Prostate gland (tissue), 2 donors: ENCODE measurements at regions not wholly inside any gene's neighbourhood (a gene's known extent, or its start where the extent isn't known, plus 50 kb on each side); places are given as distances from the start of the nearest gene placed in this dataset.

Experiments used
- DNase-seq: peaks from one replicate; pipeline ENCODE4 v3.0.0-alpha.2; 2019; ENCODE audit warnings: low spot score
- H3K27ac ChIP-seq, 2 donors: fragments of 200-600 bp; sonication (generic); 2 replicates each; pipeline ENCODE4 v1.5.1; 2017 to 2019
- H3K27me3 ChIP-seq: fragments of 200-600 bp; sonication (generic); replicated peaks from 2 replicates; pipeline ENCODE4 v1.5.1; 2019; ENCODE audit not compliant: insufficient read depth
- H3K36me3 ChIP-seq, 2 donors: fragments of 200-600 bp; sonication (generic); 1 replicate in 1 of 2; 2 replicates in 1 of 2; pipeline versions ENCODE4 v1.5.1 to v1.8.1; 2017 to 2019
- H3K4me1 ChIP-seq: fragments of 200-600 bp; sonication (generic); replicated peaks from 2 replicates; pipeline ENCODE4 v1.5.1; 2019
- H3K4me3 ChIP-seq, 2 donors: fragments of 200-600 bp; sonication (generic); 2 replicates each; pipeline ENCODE4 v1.5.1; 2017 to 2019
- H3K9me3 ChIP-seq: fragments of 200-600 bp; sonication (generic); 2 replicates; pipeline ENCODE4 v1.5.1; 2017
- CTCF ChIP-seq, 4 experiments: fragments of 200-600 bp in 2 of 4; fragments of 450-650 bp in 2 of 4; sonication (generic) in 2 of 4; IDR thresholded peaks; 1 replicate in 3 of 4; 2 replicates in 1 of 4; pipeline ENCODE4 v1.5.1; 2016 to 2019; ENCODE audit warnings: antibody characterized with exemption in 4 of 4, mild to moderate bottlenecking in 2 of 4, moderate library complexity in 2 of 4
- POLR2A ChIP-seq: fragments of 450-650 bp; IDR thresholded peaks from one replicate; pipeline ENCODE4 v1.6.1; 2016; ENCODE audit warnings: antibody characterized with exemption, mild to moderate bottlenecking
- POLR2AphosphoS5 ChIP-seq: sonication (generic); formaldehyde crosslinking; IDR thresholded peaks from one replicate; pipeline ENCODE4 v1.6.1; 2017; ENCODE audit warnings: antibody characterized with exemption
- WGBS: methylation state at CpG from one replicate; pipeline ENCODE4 v1.1.5; 2018; 5-methylcytosine and 5-hydroxymethylcytosine counted together
- intact Hi-C: fragments of 100-400 bp; cut with DNase I; formaldehyde crosslinking; loops from one replicate; pipeline ENCODE4 v1.14.2; 2022

GRCh38 chr2:121003391-121003790 is 267.7 kb downstream of the GLI2 start:
- no peak overlapping the region for H3K4me3 ChIP-seq
- no peaks in the 10 kb centered on the region for H3K4me1 ChIP-seq
- H3K9me3 ChIP-seq, result no peaks in the 10 kb centered on the region
- intact Hi-C loops, result no loop called here
- DNase-seq, result no peak
- no peaks in the 10 kb centered on the region for H3K36me3 ChIP-seq
- TF ChIP-seq CTCF (IDR thresholded peaks at IDR 0.05) (no peak), POLR2A (no peak), POLR2AphosphoS5 (no peak)
- no peaks in the 10 kb centered on the region for H3K27me3 ChIP-seq
- H3K27ac ChIP-seq, result no peak overlapping the region
- 91% methylated on average over 5 of the region's 5 CpGs for WGBS

GRCh38 chr2:121004359-121004758 is 268.7 kb downstream of the GLI2 start:
- DNase-seq, result no peak
- no peak for TF ChIP-seq POLR2AphosphoS5
- TF ChIP-seq POLR2A, result no peak
- TF ChIP-seq CTCF (IDR thresholded peaks at IDR 0.05), result no peak
- Histone ChIP-seq H3K4me3 (no peak overlapping the region), H3K9me3 (no peaks in the 10 kb centered on the region), H3K27ac (no peak overlapping the region), H3K27me3 (no peaks in the 10 kb centered on the region), H3K36me3 (no peaks in the 10 kb centered on the region), H3K4me1 (no peaks in the 10 kb centered on the region)
- intact Hi-C loops, result no loop called here
- 65% methylated on average over 5 of the region's 5 CpGs for WGBS

GRCh38 chr2:121004950-121005349 is 269.3 kb downstream of the GLI2 start:
- H3K4me3 ChIP-seq, result no peak overlapping the region
- TF ChIP-seq CTCF (IDR thresholded peaks at IDR 0.05) (no peak), POLR2AphosphoS5 (no peak), POLR2A (no peak)
- no peak overlapping the region for H3K27ac ChIP-seq
- no peaks in the 10 kb centered on the region for H3K4me1 ChIP-seq
- intact Hi-C loops, result no loop called here
- no peak for DNase-seq
- WGBS, result 44% methylated on average over 6 of the region's 6 CpGs
- H3K27me3 ChIP-seq, result no peaks in the 10 kb centered on the region
- no peaks in the 10 kb centered on the region for H3K36me3 ChIP-seq
- H3K9me3 ChIP-seq, result no peaks in the 10 kb centered on the region

GRCh38 chr2:121005453-121005852 is 269.8 kb downstream of the GLI2 start:
- H3K9me3 ChIP-seq, result no peaks in the 10 kb centered on the region
- H3K27me3 ChIP-seq, result no peaks in the 10 kb centered on the region
- TF ChIP-seq POLR2A (no peak), POLR2AphosphoS5 (no peak), CTCF (IDR thresholded peaks at IDR 0.05) (no peak)
- no peaks in the 10 kb centered on the region for H3K36me3 ChIP-seq
- H3K27ac ChIP-seq, result no peak overlapping the region
- intact Hi-C loops, result no loop called here
- no peaks in the 10 kb centered on the region for H3K4me1 ChIP-seq
- DNase-seq, result no peak
- 34% methylated on average over 3 of the region's 3 CpGs for WGBS
- no peak overlapping the region for H3K4me3 ChIP-seq

DNA sequence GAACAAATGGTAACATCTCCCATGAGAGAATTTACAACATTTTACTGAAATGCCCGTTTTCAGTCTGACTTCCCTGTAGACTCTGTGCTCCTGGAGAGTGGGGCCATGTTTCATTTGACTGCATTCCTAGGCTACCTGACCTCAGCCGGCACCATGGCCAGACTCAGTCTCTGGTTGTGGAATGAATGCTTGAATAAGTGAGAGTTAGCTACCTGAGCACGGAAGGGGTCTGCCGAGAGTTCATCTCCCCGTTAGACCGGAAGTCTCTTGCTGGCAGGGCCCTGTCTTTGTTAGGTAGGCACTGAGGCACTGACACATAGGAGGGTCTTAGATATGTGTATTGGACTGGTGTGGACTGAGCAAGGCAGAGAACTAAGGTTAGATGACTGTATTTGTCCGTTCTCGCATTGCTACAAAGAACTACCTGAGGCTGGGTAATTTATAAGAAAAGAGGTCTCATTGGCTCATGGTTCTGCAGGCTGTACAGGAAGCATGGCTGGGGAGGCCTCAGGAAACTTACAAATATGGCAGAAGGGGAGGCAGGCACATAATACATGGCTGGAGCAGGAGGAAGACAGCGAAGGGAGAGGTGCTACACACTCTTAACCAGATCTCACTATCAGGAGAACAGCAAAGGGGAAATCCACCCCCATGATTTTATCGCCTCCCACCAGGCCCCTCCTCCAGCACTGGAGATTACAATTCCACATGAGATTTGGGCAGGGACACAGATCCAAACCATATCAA is 271.2 kb downstream of the GLI2 start:
- Histone ChIP-seq H3K9me3 (no peaks in the 10 kb centered on the region), H3K27me3 (no peaks in the 10 kb centered on the region), H3K4me3 (no peak overlapping the region), H3K36me3 (no peaks in the 10 kb centered on the region), H3K27ac (no peak overlapping the region), H3K4me1 (no peaks in the 10 kb centered on the region)
- intact Hi-C loops, result no loop called here
- TF ChIP-seq POLR2A (no peak), POLR2AphosphoS5 (no peak), CTCF (IDR thresholded peaks at IDR 0.05) (no peak)
- no peak for DNase-seq
- WGBS, result 89% methylated on average over 10 of the region's 10 CpGs
